Activated naive CD4-positive, alpha-beta T cell treated with anti-CD3 and anti-CD28 coated beads, Interleukin-2, amount 50 U/mL, for 24 hours (primary cell): ENCODE measurements at regions not wholly inside any gene's neighbourhood (a gene's known extent, or its start where the extent isn't known, plus 50 kb on each side); places are given as distances from the start of the nearest gene placed in this dataset.

Experiments
- H3K27ac Mint-ChIP-seq: one replicate; pipeline ENCODE4 v1.8.0; 2021; ENCODE audit warnings: mild to moderate bottlenecking, mixed read lengths
- H3K27me3 Mint-ChIP-seq: one replicate; pipeline ENCODE4 v1.8.0; 2021; ENCODE audit warnings: mixed read lengths
- H3K36me3 Mint-ChIP-seq: one replicate; pipeline ENCODE4 v1.8.0; 2021; ENCODE audit warnings: mixed read lengths
- H3K4me1 Mint-ChIP-seq: one replicate; pipeline ENCODE4 v1.8.0; 2021; ENCODE audit warnings: mixed read lengths
- H3K4me3 Mint-ChIP-seq: one replicate; pipeline ENCODE4 v1.8.0; 2021; ENCODE audit warnings: mild to moderate bottlenecking, mixed read lengths
- H3K9me3 Mint-ChIP-seq: one replicate; pipeline ENCODE4 v1.8.0; 2021; ENCODE audit warnings: mixed read lengths

GRCh38 chr2:107027810-107028209 lies 141.8 kb upstream of the ST6GAL2 start:
- H3K27me3 Mint-ChIP-seq: no peaks in the 10 kb centered on the region
- H3K36me3 Mint-ChIP-seq: no peaks in the 10 kb centered on the region
- no peak overlapping the region for H3K27ac Mint-ChIP-seq
- H3K9me3 Mint-ChIP-seq: peaks cover 6% of the 10 kb centered on the region
- H3K4me3 Mint-ChIP-seq: no peak overlapping the region
- H3K4me1 Mint-ChIP-seq: no peaks in the 10 kb centered on the region

GRCh38 chr2:107028661-107029060 lies 142.7 kb upstream of the ST6GAL2 start:
- no peak overlapping the region for H3K27ac Mint-ChIP-seq
- H3K4me1 Mint-ChIP-seq: no peaks in the 10 kb centered on the region
- H3K36me3 Mint-ChIP-seq: no peaks in the 10 kb centered on the region
- no peak overlapping the region for H3K4me3 Mint-ChIP-seq
- H3K9me3 Mint-ChIP-seq: peaks cover 6% of the 10 kb centered on the region
- no peaks in the 10 kb centered on the region for H3K27me3 Mint-ChIP-seq

GRCh38 chr2:107036293-107036692 lies 150.3 kb upstream of the ST6GAL2 start:
- H3K9me3 Mint-ChIP-seq: peaks cover 5% of the 10 kb centered on the region
- no peaks in the 10 kb centered on the region for H3K36me3 Mint-ChIP-seq
- no peaks in the 10 kb centered on the region for H3K4me1 Mint-ChIP-seq
- no peaks in the 10 kb centered on the region for H3K27me3 Mint-ChIP-seq
- no peak overlapping the region for H3K4me3 Mint-ChIP-seq
- no peak overlapping the region for H3K27ac Mint-ChIP-seq

- Mint-ChIP-seq H3K4me1 (no peaks in the 10 kb centered on the region), H3K27ac (no peak overlapping the region)
These were observed 176.2 kb upstream of the ST6GAL2 start for GRCh38 chr2:107062173-107062572.

GRCh38 chr2:107062599-107063220 lies 176.7 kb upstream of the ST6GAL2 start:
- H3K4me3 Mint-ChIP-seq: no peak overlapping the region
- no peaks in the 10 kb centered on the region for H3K27me3 Mint-ChIP-seq
- H3K9me3 Mint-ChIP-seq: no peaks in the 10 kb centered on the region
- no peaks in the 10 kb centered on the region for H3K4me1 Mint-ChIP-seq
- H3K36me3 Mint-ChIP-seq: no peaks in the 10 kb centered on the region
- H3K27ac Mint-ChIP-seq: no peak overlapping the region

More at GRCh38 chr2:107062173-107062572, 176.2 kb upstream of the ST6GAL2 start:
- H3K36me3 Mint-ChIP-seq: no peaks in the 10 kb centered on the region
- no peak overlapping the region for H3K4me3 Mint-ChIP-seq
- H3K27me3 Mint-ChIP-seq: no peaks in the 10 kb centered on the region
- no peaks in the 10 kb centered on the region for H3K9me3 Mint-ChIP-seq

- no peaks in the 10 kb centered on the region for H3K4me1 Mint-ChIP-seq
- no peak overlapping the region for H3K4me3 Mint-ChIP-seq
- H3K9me3 Mint-ChIP-seq: no peaks in the 10 kb centered on the region
- H3K27ac Mint-ChIP-seq: no peak overlapping the region
- H3K36me3 Mint-ChIP-seq: no peaks in the 10 kb centered on the region
- H3K27me3 Mint-ChIP-seq: no peaks in the 10 kb centered on the region
These were observed 177.3 kb upstream of the ST6GAL2 start for GRCh38 chr2:107063228-107063627.

GRCh38 chr2:107064750-107065149 lies 178.8 kb upstream of the ST6GAL2 start:
- no peaks in the 10 kb centered on the region for H3K27me3 Mint-ChIP-seq
- H3K4me1 Mint-ChIP-seq: no peaks in the 10 kb centered on the region
- H3K4me3 Mint-ChIP-seq: no peak overlapping the region
- H3K27ac Mint-ChIP-seq: no peak overlapping the region
- H3K9me3 Mint-ChIP-seq: no peaks in the 10 kb centered on the region
- H3K36me3 Mint-ChIP-seq: no peaks in the 10 kb centered on the region

- Mint-ChIP-seq H3K9me3 (no peaks in the 10 kb centered on the region), H3K36me3 (no peaks in the 10 kb centered on the region), H3K4me1 (no peaks in the 10 kb centered on the region), H3K27me3 (no peaks in the 10 kb centered on the region), H3K4me3 (no peak overlapping the region), H3K27ac (no peak overlapping the region)
These were observed 182.3 kb upstream of the ST6GAL2 start for GRCh38 chr2:107068069-107068916.

GRCh38 chr2:107069890-107070289 lies 183.9 kb upstream of the ST6GAL2 start:
- Mint-ChIP-seq H3K36me3 (no peaks in the 10 kb centered on the region), H3K9me3 (no peaks in the 10 kb centered on the region), H3K4me1 (no peaks in the 10 kb centered on the region), H3K27ac (no peak overlapping the region), H3K4me3 (no peak overlapping the region), H3K27me3 (no peaks in the 10 kb centered on the region)

GRCh38 chr2:107072150-107072940 lies 186.4 kb upstream of the ST6GAL2 start:
- no peak overlapping the region for H3K27ac Mint-ChIP-seq
- no peaks in the 10 kb centered on the region for H3K36me3 Mint-ChIP-seq
- H3K9me3 Mint-ChIP-seq: no peaks in the 10 kb centered on the region
- no peaks in the 10 kb centered on the region for H3K4me1 Mint-ChIP-seq
- no peak overlapping the region for H3K4me3 Mint-ChIP-seq
- no peaks in the 10 kb centered on the region for H3K27me3 Mint-ChIP-seq

- Mint-ChIP-seq H3K27me3 (peaks cover 3% of the 10 kb centered on the region), H3K36me3 (no peaks in the 10 kb centered on the region), H3K4me3 (no peak overlapping the region), H3K9me3 (no peaks in the 10 kb centered on the region), H3K27ac (no peak overlapping the region), H3K4me1 (no peaks in the 10 kb centered on the region)
These were observed 192.6 kb upstream of the ST6GAL2 start for GRCh38 chr2:107078584-107078983.

- no peaks in the 10 kb centered on the region for H3K27me3 Mint-ChIP-seq
- no peaks in the 10 kb centered on the region for H3K4me1 Mint-ChIP-seq
- no peaks in the 10 kb centered on the region for H3K36me3 Mint-ChIP-seq
- no peaks in the 10 kb centered on the region for H3K9me3 Mint-ChIP-seq
- no peak overlapping the region for H3K4me3 Mint-ChIP-seq
- H3K27ac Mint-ChIP-seq: no peak overlapping the region
These were observed 200.5 kb upstream of the ST6GAL2 start for GRCh38 chr2:107086497-107086896.

- Mint-ChIP-seq H3K27me3 (no peaks in the 10 kb centered on the region), H3K4me3 (no peak overlapping the region)
These were observed 202.2 kb upstream of the ST6GAL2 start for GRCh38 chr2:107088156-107088555.

GRCh38 chr2:107091163-107091864 lies 205.3 kb upstream of the ST6GAL2 start:
- no peak overlapping the region for H3K27ac Mint-ChIP-seq
- no peaks in the 10 kb centered on the region for H3K4me1 Mint-ChIP-seq
- H3K9me3 Mint-ChIP-seq: no peaks in the 10 kb centered on the region
- H3K27me3 Mint-ChIP-seq: no peaks in the 10 kb centered on the region
- H3K4me3 Mint-ChIP-seq: no peak overlapping the region
- H3K36me3 Mint-ChIP-seq: no peaks in the 10 kb centered on the region

More at GRCh38 chr2:107088156-107088555, 202.2 kb upstream of the ST6GAL2 start:
- Mint-ChIP-seq H3K9me3 (no peaks in the 10 kb centered on the region), H3K4me1 (no peaks in the 10 kb centered on the region), H3K27ac (no peak overlapping the region), H3K36me3 (no peaks in the 10 kb centered on the region)

GRCh38 chr2:107093426-107093957 lies 207.5 kb upstream of the ST6GAL2 start:
- Mint-ChIP-seq H3K4me3 (no peak overlapping the region), H3K4me1 (no peaks in the 10 kb centered on the region), H3K27ac (no peak overlapping the region), H3K9me3 (no peaks in the 10 kb centered on the region), H3K27me3 (no peaks in the 10 kb centered on the region), H3K36me3 (no peaks in the 10 kb centered on the region)
